ENCODE measurements at regions not wholly inside any gene's neighbourhood (a gene's known extent, or its start where the extent isn't known, plus 50 kb on each side); places are given as distances from the start of the nearest gene placed in this dataset.

GRCh38 chr11:43575913-43576310 lies 104.6 kb upstream of the HSD17B12 start:
- no peak for DNase-seq
- peaks cover 31% of the 10 kb centered on the region for H3K4me1 ChIP-seq
- H3K27me3 ChIP-seq (ENCODE audit: low read depth), result peaks cover 96% of the 10 kb centered on the region
- no peak for ATAC-seq
- H3K36me3 ChIP-seq, result no peaks in the 10 kb centered on the region
- no peaks in the 10 kb centered on the region for H3K9me3 ChIP-seq
- H3K27ac ChIP-seq, result no peak overlapping the region
- no peak for TF ChIP-seq CTCF (IDR thresholded peaks at IDR 0.05)
- H3K4me3 ChIP-seq, result peak overlapping the region; percentile 33
- intact Hi-C loops (cut with DNase I), result no loop called here

GRCh38 chr11:43576320-43576802 lies 104.2 kb upstream of the HSD17B12 start:
- Histone ChIP-seq H3K4me1 (peaks cover 36% of the 10 kb centered on the region), H3K27ac (no peak overlapping the region), H3K36me3 (no peaks in the 10 kb centered on the region), H3K4me3 (peak overlapping the region; percentile 33), H3K27me3 (ENCODE audit: low read depth) (peaks cover 96% of the 10 kb centered on the region), H3K9me3 (no peaks in the 10 kb centered on the region)
- no peak for TF ChIP-seq CTCF (IDR thresholded peaks at IDR 0.05)
- ATAC-seq (no peak), DNase-seq (no peak)
- intact Hi-C loops (cut with DNase I), result no loop called here

GRCh38 chr11:43576803-43577521 lies 103.6 kb upstream of the HSD17B12 start:
- Histone ChIP-seq H3K27me3 (ENCODE audit: low read depth) (peaks cover 97% of the 10 kb centered on the region), H3K4me1 (peaks cover 37% of the 10 kb centered on the region), H3K4me3 (no peak overlapping the region), H3K27ac (no peak overlapping the region), H3K9me3 (no peaks in the 10 kb centered on the region), H3K36me3 (no peaks in the 10 kb centered on the region)
- ATAC-seq (no peak), DNase-seq (no peak)
- intact Hi-C loops (cut with DNase I), result no loop called here
- TF ChIP-seq CTCF (IDR thresholded peaks at IDR 0.05), result no peak

- H3K36me3 ChIP-seq, result no peaks in the 10 kb centered on the region
- no peak for DNase-seq
- H3K4me3 ChIP-seq, result no peak overlapping the region
- no peak overlapping the region for H3K27ac ChIP-seq
- peaks cover 37% of the 10 kb centered on the region for H3K4me1 ChIP-seq
- H3K27me3 ChIP-seq (ENCODE audit: low read depth), result peaks cover 100% of the 10 kb centered on the region
- intact Hi-C loops (cut with DNase I), result no loop called here
- no peaks in the 10 kb centered on the region for H3K9me3 ChIP-seq
- TF ChIP-seq CTCF (IDR thresholded peaks at IDR 0.05), result no peak
- no peak for ATAC-seq
Observed at GRCh38 chr11:43577566-43578264, 102.8 kb upstream of the HSD17B12 start.

GRCh38 chr11:43578346-43579170 lies 102.0 kb upstream of the HSD17B12 start:
- Histone ChIP-seq H3K27me3 (ENCODE audit: low read depth) (peaks cover 100% of the 10 kb centered on the region), H3K27ac (no peak overlapping the region), H3K9me3 (no peaks in the 10 kb centered on the region), H3K36me3 (no peaks in the 10 kb centered on the region), H3K4me3 (peak overlapping the region; percentile 53), H3K4me1 (peaks cover 37% of the 10 kb centered on the region)
- DNase-seq (no peak), ATAC-seq (no peak)
- no peak for TF ChIP-seq CTCF (IDR thresholded peaks at IDR 0.05)
- intact Hi-C loops (cut with DNase I), result no loop called here
